Neural cell (in vitro differentiated cells): ENCODE measurements at regions not wholly inside any gene's neighbourhood (a gene's known extent, or its start where the extent isn't known, plus 50 kb on each side); places are given as distances from the start of the nearest gene placed in this dataset.

ENCODE experiments used
- H2AFZ ChIP-seq: fragments of 200-600, 300-800 bp; sonication (generic), shearing (Covaris generic); 2 replicates; pipeline ENCODE4 v1.6.0; 2014; ENCODE audit warnings: low read depth, mild to moderate bottlenecking, antibody characterized with exemption, low read length, moderate library complexity
- H3F3A ChIP-seq: fragments of 200-600 bp; shearing (Covaris generic); 2 replicates; pipeline ENCODE4 v1.6.1; 2016; ENCODE audit warnings: mild to moderate bottlenecking, moderate library complexity, mixed read lengths, antibody characterized with exemption, low read length; ENCODE audit not compliant: insufficient read depth, poor library complexity, severe bottlenecking
- H3K27ac ChIP-seq: fragments of 200-600, 300-800 bp; sonication (generic), shearing (Covaris generic); 2 replicates; pipeline ENCODE4 v1.5.1; 2014; ENCODE audit warnings: mild to moderate bottlenecking, low read length, moderate library complexity
- H3K27me3 ChIP-seq: fragments of 300-800, 200-600 bp; sonication (generic), shearing (Covaris generic); 2 replicates; pipeline ENCODE4 v1.6.0; 2014; ENCODE audit warnings: mild to moderate bottlenecking, low read depth, low read length, moderate library complexity; ENCODE audit not compliant: insufficient read depth
- H3K36me3 ChIP-seq: fragments of 300-800, 200-600 bp; sonication (generic), shearing (Covaris generic); 2 replicates; pipeline ENCODE4 v1.5.1; 2014; ENCODE audit warnings: mild to moderate bottlenecking, antibody characterized with exemption, low read length, moderate library complexity; ENCODE audit not compliant: insufficient read depth
- H3K4me2 ChIP-seq: fragments of 300-800, 200-600 bp; sonication (generic), shearing (Covaris generic); 2 replicates; pipeline ENCODE4 v1.6.0; 2014; ENCODE audit warnings: mild to moderate bottlenecking, low read length
- H3K4me3 ChIP-seq: fragments of 300-800, 200-600 bp; sonication (generic), shearing (Covaris generic); 2 replicates; pipeline ENCODE4 v1.5.1; 2014; ENCODE audit warnings: mild to moderate bottlenecking, low read length, moderate library complexity
- H3K79me2 ChIP-seq: fragments of 200-600 bp; shearing (Covaris generic); replicated peaks from 2 replicates; pipeline ENCODE4 v1.6.0; 2014; ENCODE audit warnings: mild to moderate bottlenecking, low read length, moderate library complexity; ENCODE audit not compliant: insufficient read depth
- H3K9ac ChIP-seq: fragments of 300-800, 200-600 bp; sonication (generic), shearing (Covaris generic); 2 replicates; pipeline ENCODE4 v1.6.1; 2016; ENCODE audit warnings: mild to moderate bottlenecking, low read length, mixed read lengths
- H3K9me2 ChIP-seq: fragments of 200-600 bp; shearing (Covaris generic); 2 replicates; pipeline ENCODE4 v1.6.1; 2016; ENCODE audit warnings: mild to moderate bottlenecking, low read length, mixed read lengths; ENCODE audit not compliant: insufficient read depth
- H3K9me3 ChIP-seq: fragments of 200-600, 300-800 bp; sonication (generic), shearing (Covaris generic); 2 replicates; pipeline ENCODE4 v1.6.1; 2016; ENCODE audit warnings: mild to moderate bottlenecking, mixed run types, low read length, moderate library complexity, mixed read lengths
- H4K20me1 ChIP-seq: fragments of 200-600 bp; shearing (Covaris generic); 2 replicates; pipeline ENCODE4 v1.6.1; 2016; ENCODE audit warnings: mild to moderate bottlenecking, mixed run types; ENCODE audit not compliant: insufficient read depth
- EP300 ChIP-seq: fragments of 450-650 bp; conservative IDR thresholded peaks from 2 replicates; pipeline ENCODE4 v1.6.1; 2014; ENCODE audit warnings: antibody characterized with exemption, mild to moderate bottlenecking, moderate library complexity; ENCODE audit not compliant: poor library complexity, severe bottlenecking
- EZH2 ChIP-seq: fragments of 200-600, 300-800 bp; shearing (Covaris generic), sonication (generic); IDR thresholded peaks from 2 replicates; pipeline ENCODE4 v1.6.1; 2014; ENCODE audit warnings: antibody characterized with exemption, low read length, borderline replicate concordance, mild to moderate bottlenecking; ENCODE audit not compliant: insufficient read depth, poor library complexity, severe bottlenecking
- MXI1 ChIP-seq: fragments of 450-650 bp; conservative IDR thresholded peaks from 2 replicates; pipeline ENCODE4 v1.6.1; 2014; ENCODE audit warnings: antibody characterized with exemption, mild to moderate bottlenecking; ENCODE audit not compliant: poor library complexity, severe bottlenecking
- POLR2AphosphoS5 ChIP-seq: IDR thresholded peaks from 2 replicates; pipeline ENCODE4 v1.6.1; 2012
- RAD21 ChIP-seq: fragments of 450-650 bp; conservative IDR thresholded peaks from 2 replicates; pipeline ENCODE4 v1.6.1; 2014; ENCODE audit warnings: antibody characterized with exemption, mild to moderate bottlenecking, moderate library complexity
- SMC3 ChIP-seq: fragments of 450-650 bp; conservative IDR thresholded peaks from 2 replicates; pipeline ENCODE4 v1.6.1; 2014; ENCODE audit warnings: antibody characterized with exemption, mild to moderate bottlenecking, moderate library complexity; ENCODE audit not compliant: poor library complexity
- TAF1 ChIP-seq: IDR thresholded peaks from 2 replicates; pipeline ENCODE4 v1.6.1; 2012; ENCODE audit warnings: low read depth
- TF ChIP-seq, protein P1 (sequence below): fragments of 450-650 bp; IDR thresholded peaks from 2 replicates; pipeline ENCODE4 v1.5.1; 2014; ENCODE audit warnings: antibody characterized with exemption, mild to moderate bottlenecking, moderate library complexity; ENCODE audit not compliant: poor library complexity, severe bottlenecking
- TF ChIP-seq, protein P2 (sequence below): IDR thresholded peaks from 2 replicates; pipeline ENCODE4 v1.6.1; 2012; ENCODE audit warnings: borderline replicate concordance

DNA sequence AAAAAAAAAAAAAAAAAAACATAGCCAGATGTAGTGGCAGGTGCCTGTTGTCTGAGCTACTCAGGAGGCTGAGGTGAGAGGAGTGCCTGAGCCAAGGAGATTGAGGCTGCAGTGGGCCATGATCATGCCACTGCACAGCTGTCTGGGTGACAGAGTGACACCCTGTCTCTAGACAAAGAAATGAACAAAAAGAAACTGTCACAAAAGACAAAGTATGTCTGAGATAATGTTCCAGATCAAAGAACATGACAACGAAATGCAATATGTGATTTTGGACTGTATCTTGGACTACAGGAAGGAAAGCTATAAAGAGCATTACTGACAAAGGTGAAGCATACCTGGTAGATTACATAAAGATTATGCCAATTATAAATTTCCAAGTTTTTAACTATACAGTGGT lies 862.8 kb downstream of the ROBO2 start (continued):
- TF ChIP-seq, protein P1, sequence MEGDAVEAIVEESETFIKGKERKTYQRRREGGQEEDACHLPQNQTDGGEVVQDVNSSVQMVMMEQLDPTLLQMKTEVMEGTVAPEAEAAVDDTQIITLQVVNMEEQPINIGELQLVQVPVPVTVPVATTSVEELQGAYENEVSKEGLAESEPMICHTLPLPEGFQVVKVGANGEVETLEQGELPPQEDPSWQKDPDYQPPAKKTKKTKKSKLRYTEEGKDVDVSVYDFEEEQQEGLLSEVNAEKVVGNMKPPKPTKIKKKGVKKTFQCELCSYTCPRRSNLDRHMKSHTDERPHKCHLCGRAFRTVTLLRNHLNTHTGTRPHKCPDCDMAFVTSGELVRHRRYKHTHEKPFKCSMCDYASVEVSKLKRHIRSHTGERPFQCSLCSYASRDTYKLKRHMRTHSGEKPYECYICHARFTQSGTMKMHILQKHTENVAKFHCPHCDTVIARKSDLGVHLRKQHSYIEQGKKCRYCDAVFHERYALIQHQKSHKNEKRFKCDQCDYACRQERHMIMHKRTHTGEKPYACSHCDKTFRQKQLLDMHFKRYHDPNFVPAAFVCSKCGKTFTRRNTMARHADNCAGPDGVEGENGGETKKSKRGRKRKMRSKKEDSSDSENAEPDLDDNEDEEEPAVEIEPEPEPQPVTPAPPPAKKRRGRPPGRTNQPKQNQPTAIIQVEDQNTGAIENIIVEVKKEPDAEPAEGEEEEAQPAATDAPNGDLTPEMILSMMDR: no peak
- TF ChIP-seq EZH2: no peak

DNA sequence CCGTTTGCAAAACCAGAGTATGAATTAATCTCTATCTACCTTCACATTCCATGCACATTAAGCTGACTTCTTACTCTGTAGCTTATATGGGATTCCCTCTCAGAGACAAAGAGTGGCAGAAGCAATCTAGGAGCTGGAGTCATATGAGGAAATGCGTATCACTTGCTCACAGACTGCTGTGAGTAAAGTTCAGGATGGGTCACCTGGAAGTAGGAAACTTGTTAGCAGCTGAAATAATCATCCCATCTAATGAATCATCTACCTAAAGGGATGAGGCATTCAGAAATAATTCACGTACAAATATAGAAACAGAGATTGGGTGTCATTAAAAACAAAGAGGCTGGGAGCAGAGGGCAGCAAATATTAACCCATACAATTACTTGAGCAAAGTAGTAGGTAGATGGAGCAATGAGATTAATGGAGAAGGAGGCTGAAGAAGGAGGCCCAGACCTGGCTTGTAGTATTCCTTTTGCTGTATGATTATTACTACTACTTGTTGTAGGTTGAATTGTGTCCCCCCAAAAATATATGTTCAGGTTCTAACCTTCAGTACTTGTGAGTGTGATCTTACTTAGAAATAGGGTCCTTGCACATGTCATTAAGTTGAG lies 866.3 kb downstream of the ROBO2 start:
- Histone ChIP-seq H2AFZ (no peak overlapping the region), H3K9me2 (no peaks in the 10 kb centered on the region), H3K4me2 (no peak overlapping the region), H4K20me1 (no peaks in the 10 kb centered on the region), H3K9ac (no peak overlapping the region), H3K36me3 (no peaks in the 10 kb centered on the region), H3K79me2 (no peaks in the 10 kb centered on the region), H3K9me3 (no peaks in the 10 kb centered on the region), H3F3A (no peaks in the 10 kb centered on the region), H3K4me3 (no peak overlapping the region), H3K27me3 (no peaks in the 10 kb centered on the region), H3K27ac (no peak overlapping the region)
- TF ChIP-seq, protein P1: no peak
- no peak for TF ChIP-seq EZH2
- no peak for TF ChIP-seq EP300
- no peak for TF ChIP-seq SMC3
- no peak for TF ChIP-seq RAD21
- TF ChIP-seq MXI1: no peak
- TF ChIP-seq, protein P2, sequence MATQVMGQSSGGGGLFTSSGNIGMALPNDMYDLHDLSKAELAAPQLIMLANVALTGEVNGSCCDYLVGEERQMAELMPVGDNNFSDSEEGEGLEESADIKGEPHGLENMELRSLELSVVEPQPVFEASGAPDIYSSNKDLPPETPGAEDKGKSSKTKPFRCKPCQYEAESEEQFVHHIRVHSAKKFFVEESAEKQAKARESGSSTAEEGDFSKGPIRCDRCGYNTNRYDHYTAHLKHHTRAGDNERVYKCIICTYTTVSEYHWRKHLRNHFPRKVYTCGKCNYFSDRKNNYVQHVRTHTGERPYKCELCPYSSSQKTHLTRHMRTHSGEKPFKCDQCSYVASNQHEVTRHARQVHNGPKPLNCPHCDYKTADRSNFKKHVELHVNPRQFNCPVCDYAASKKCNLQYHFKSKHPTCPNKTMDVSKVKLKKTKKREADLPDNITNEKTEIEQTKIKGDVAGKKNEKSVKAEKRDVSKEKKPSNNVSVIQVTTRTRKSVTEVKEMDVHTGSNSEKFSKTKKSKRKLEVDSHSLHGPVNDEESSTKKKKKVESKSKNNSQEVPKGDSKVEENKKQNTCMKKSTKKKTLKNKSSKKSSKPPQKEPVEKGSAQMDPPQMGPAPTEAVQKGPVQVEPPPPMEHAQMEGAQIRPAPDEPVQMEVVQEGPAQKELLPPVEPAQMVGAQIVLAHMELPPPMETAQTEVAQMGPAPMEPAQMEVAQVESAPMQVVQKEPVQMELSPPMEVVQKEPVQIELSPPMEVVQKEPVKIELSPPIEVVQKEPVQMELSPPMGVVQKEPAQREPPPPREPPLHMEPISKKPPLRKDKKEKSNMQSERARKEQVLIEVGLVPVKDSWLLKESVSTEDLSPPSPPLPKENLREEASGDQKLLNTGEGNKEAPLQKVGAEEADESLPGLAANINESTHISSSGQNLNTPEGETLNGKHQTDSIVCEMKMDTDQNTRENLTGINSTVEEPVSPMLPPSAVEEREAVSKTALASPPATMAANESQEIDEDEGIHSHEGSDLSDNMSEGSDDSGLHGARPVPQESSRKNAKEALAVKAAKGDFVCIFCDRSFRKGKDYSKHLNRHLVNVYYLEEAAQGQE: no peak
- no peak for TF ChIP-seq TAF1
- TF ChIP-seq POLR2AphosphoS5: no peak
